NCI-H1092 treated with DMSO at 0.1 percent for 48 hours (cell line): ENCODE measurements at regions not wholly inside any gene's neighbourhood (a gene's known extent, or its start where the extent isn't known, plus 50 kb on each side); places are given as distances from the start of the nearest gene placed in this dataset.
"Not testable (repeated sequence)": the region's sequence is repeated elsewhere in the genome, so short reads cannot be mapped to it uniquely, and the experiment has no call there.

Experiments
- DNase-seq: peaks from one replicate; lab custom pipeline; 2025; lab: John Stamatoyannopoulos, UW

- no peak for DNase-seq
Measured at GRCh38 chr12:83361071-83361470, 674.4 kb downstream of the TMTC2 start.

GRCh38 chr12:83349907-83350611 lies 663.4 kb downstream of the TMTC2 start:
- DNase-seq, result no peak

GRCh38 chr12:83346333-83346732 lies 659.6 kb downstream of the TMTC2 start:
- no peak for DNase-seq

- no peak for DNase-seq
Measured at GRCh38 chr12:83343767-83344166, 657.1 kb downstream of the TMTC2 start.

- no peak for DNase-seq
Measured at GRCh38 chr12:83335748-83336147, 649.0 kb downstream of the TMTC2 start.

- DNase-seq, result no peak
Measured at GRCh38 chr12:83326666-83327065, 640.0 kb downstream of the TMTC2 start.

GRCh38 chr12:83323866-83324265 lies 637.2 kb downstream of the TMTC2 start:
- DNase-seq, result no peak

GRCh38 chr12:83322809-83323208 lies 636.1 kb downstream of the TMTC2 start:
- DNase-seq, result no peak

- no peak for DNase-seq
Measured at GRCh38 chr12:83321971-83322370, 635.3 kb downstream of the TMTC2 start.

GRCh38 chr12:83320350-83320749 lies 633.6 kb downstream of the TMTC2 start:
- DNase-seq, result no peak

GRCh38 chr12:83318386-83319098 lies 631.8 kb downstream of the TMTC2 start:
- DNase-seq, result no peak

- DNase-seq, result no peak
Measured at GRCh38 chr12:83317595-83317994, 630.9 kb downstream of the TMTC2 start.

GRCh38 chr12:83313827-83314226 lies 627.1 kb downstream of the TMTC2 start:
- DNase-seq, result no peak

GRCh38 chr12:83313322-83313721 lies 626.6 kb downstream of the TMTC2 start:
- DNase-seq, result no peak

- DNase-seq, result no peak
Measured at GRCh38 chr12:83276904-83277303, 590.2 kb downstream of the TMTC2 start.

- no peak for DNase-seq
Measured at GRCh38 chr12:83271201-83271600, 584.5 kb downstream of the TMTC2 start.

- no peak for DNase-seq
Measured at GRCh38 chr12:83265808-83266207, 579.1 kb downstream of the TMTC2 start.

- DNase-seq, result no peak
Measured at GRCh38 chr12:83261998-83262397, 575.3 kb downstream of the TMTC2 start.

- DNase-seq, result not testable (repeated sequence)
Measured at GRCh38 chr12:83260126-83260525, 573.4 kb downstream of the TMTC2 start.

- no peak for DNase-seq
Measured at GRCh38 chr12:83257726-83258125, 571.0 kb downstream of the TMTC2 start.

GRCh38 chr12:83256562-83256961 lies 569.9 kb downstream of the TMTC2 start:
- DNase-seq, result no peak

GRCh38 chr12:83250866-83251265 lies 564.2 kb downstream of the TMTC2 start:
- DNase-seq, result no peak

- no peak for DNase-seq
Measured at GRCh38 chr12:83245156-83245555, 558.5 kb downstream of the TMTC2 start.

GRCh38 chr12:83244001-83244400 lies 557.3 kb downstream of the TMTC2 start:
- DNase-seq, result no peak
